ENCODE measurements at regions not wholly inside any gene's neighbourhood (a gene's known extent, or its start where the extent isn't known, plus 50 kb on each side); places are given as distances from the start of the nearest gene placed in this dataset.

- TF ChIP-seq CTCF (IDR thresholded peaks at IDR 0.05; ENCODE audit: insufficient read depth, low read length), result no peak
- H3K4me3 ChIP-seq (ENCODE audit: low read depth, low read length), result no peak overlapping the region
- no peak for DNase-seq (ENCODE audit: low read depth)
Measured at GRCh38 chr3:153456833-153457545, 295.0 kb downstream of the RAP2B start.

GRCh38 chr3:153458881-153459280 is 296.9 kb downstream of the RAP2B start:
- no peak for DNase-seq (ENCODE audit: low read depth)
- TF ChIP-seq CTCF (IDR thresholded peaks at IDR 0.05; ENCODE audit: insufficient read depth, low read length), result no peak
- no peak overlapping the region for H3K4me3 ChIP-seq (ENCODE audit: low read depth, low read length)

GRCh38 chr3:153462545-153462944 is 300.5 kb downstream of the RAP2B start:
- no peak for DNase-seq (ENCODE audit: low read depth)
- TF ChIP-seq CTCF (IDR thresholded peaks at IDR 0.05; ENCODE audit: insufficient read depth, low read length), result no peak
- H3K4me3 ChIP-seq (ENCODE audit: low read depth, low read length), result no peak overlapping the region

- no peak for DNase-seq (ENCODE audit: low read depth)
- H3K4me3 ChIP-seq (ENCODE audit: low read depth, low read length), result no peak overlapping the region
- TF ChIP-seq CTCF (IDR thresholded peaks at IDR 0.05; ENCODE audit: insufficient read depth, low read length), result no peak
Measured at GRCh38 chr3:153463895-153464294, 301.9 kb downstream of the RAP2B start.

GRCh38 chr3:153469162-153469561 is 307.1 kb downstream of the RAP2B start:
- no peak for TF ChIP-seq CTCF (IDR thresholded peaks at IDR 0.05; ENCODE audit: insufficient read depth, low read length)
- DNase-seq (ENCODE audit: low read depth), result no peak
- H3K4me3 ChIP-seq (ENCODE audit: low read depth, low read length), result no peak overlapping the region

- no peak for DNase-seq (ENCODE audit: low read depth)
- H3K4me3 ChIP-seq (ENCODE audit: low read depth, low read length), result no peak overlapping the region
- TF ChIP-seq CTCF (IDR thresholded peaks at IDR 0.05; ENCODE audit: insufficient read depth, low read length), result no peak
Measured at GRCh38 chr3:153484842-153485241, 322.8 kb downstream of the RAP2B start.

- no peak for DNase-seq (ENCODE audit: low read depth)
- no peak for TF ChIP-seq CTCF (IDR thresholded peaks at IDR 0.05; ENCODE audit: insufficient read depth, low read length)
- no peak overlapping the region for H3K4me3 ChIP-seq (ENCODE audit: low read depth, low read length)
Measured at GRCh38 chr3:153495422-153495821, 333.4 kb downstream of the RAP2B start.

Measured in fibroblast of the aortic adventitia (primary cell).